ENCODE measurements at regions not wholly inside any gene's neighbourhood (a gene's known extent, or its start where the extent isn't known, plus 50 kb on each side); places are given as distances from the start of the nearest gene placed in this dataset.

- TF ChIP-seq, protein P1, sequence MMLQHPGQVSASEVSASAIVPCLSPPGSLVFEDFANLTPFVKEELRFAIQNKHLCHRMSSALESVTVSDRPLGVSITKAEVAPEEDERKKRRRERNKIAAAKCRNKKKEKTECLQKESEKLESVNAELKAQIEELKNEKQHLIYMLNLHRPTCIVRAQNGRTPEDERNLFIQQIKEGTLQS (IDR thresholded peaks at IDR 0.05), result no peak
- TF ChIP-seq RXRA (IDR thresholded peaks at IDR 0.05), result no peak
- no peak for TF ChIP-seq MAX (IDR thresholded peaks at IDR 0.05)
Observed at GRCh38 chr19:30252214-30252613, 120.0 kb upstream of the ZNF536 start (continued).

- peaks cover 2 to 18% (median 7%) of the 10 kb centered on the region in 4 donors for H3K27me3 ChIP-seq (ENCODE audit: control insufficient read depth in 4 of 4, insufficient read depth in 4 of 4, low read length in 3 of 4)
- H3K36me3 ChIP-seq (ENCODE audit: control insufficient read depth in 4 of 4, insufficient read depth in 3 of 4, low read depth in 1 of 4, low read length in 3 of 4), result no peaks in the 10 kb centered on the region
- H3K4me3 ChIP-seq (ENCODE audit: low read depth in 1 of 3, low read length in 3 of 3), result no peak overlapping the region
- no peak overlapping the region for H3K9ac ChIP-seq (ENCODE audit: low read depth in 1 of 2, low read length in 2 of 2)
- H3K9me3 ChIP-seq (ENCODE audit: control insufficient read depth in 4 of 4, low read length in 3 of 4), result no peaks in the 10 kb centered on the region
- no peak for DNase-seq (ENCODE audit: low spot score)
- WGBS, result 45% methylated on average over 15 of the region's 15 CpGs
- TF ChIP-seq SP1 (IDR thresholded peaks at IDR 0.05) (no peak), CTCF (IDR thresholded peaks at IDR 0.05; ENCODE audit: low read depth, low read length, missing input control) (no peak), NR2F2 (IDR thresholded peaks at IDR 0.05) (no peak), HNF4G (IDR thresholded peaks at IDR 0.05) (no peak), GABPA (IDR thresholded peaks at IDR 0.05 in 1 of 2, conservative IDR thresholded peaks at IDR 0.05 in 1 of 2) (no peak)
- TF ChIP-seq, protein P1 (IDR thresholded peaks at IDR 0.05), result no peak
- TF ChIP-seq, protein P2, sequence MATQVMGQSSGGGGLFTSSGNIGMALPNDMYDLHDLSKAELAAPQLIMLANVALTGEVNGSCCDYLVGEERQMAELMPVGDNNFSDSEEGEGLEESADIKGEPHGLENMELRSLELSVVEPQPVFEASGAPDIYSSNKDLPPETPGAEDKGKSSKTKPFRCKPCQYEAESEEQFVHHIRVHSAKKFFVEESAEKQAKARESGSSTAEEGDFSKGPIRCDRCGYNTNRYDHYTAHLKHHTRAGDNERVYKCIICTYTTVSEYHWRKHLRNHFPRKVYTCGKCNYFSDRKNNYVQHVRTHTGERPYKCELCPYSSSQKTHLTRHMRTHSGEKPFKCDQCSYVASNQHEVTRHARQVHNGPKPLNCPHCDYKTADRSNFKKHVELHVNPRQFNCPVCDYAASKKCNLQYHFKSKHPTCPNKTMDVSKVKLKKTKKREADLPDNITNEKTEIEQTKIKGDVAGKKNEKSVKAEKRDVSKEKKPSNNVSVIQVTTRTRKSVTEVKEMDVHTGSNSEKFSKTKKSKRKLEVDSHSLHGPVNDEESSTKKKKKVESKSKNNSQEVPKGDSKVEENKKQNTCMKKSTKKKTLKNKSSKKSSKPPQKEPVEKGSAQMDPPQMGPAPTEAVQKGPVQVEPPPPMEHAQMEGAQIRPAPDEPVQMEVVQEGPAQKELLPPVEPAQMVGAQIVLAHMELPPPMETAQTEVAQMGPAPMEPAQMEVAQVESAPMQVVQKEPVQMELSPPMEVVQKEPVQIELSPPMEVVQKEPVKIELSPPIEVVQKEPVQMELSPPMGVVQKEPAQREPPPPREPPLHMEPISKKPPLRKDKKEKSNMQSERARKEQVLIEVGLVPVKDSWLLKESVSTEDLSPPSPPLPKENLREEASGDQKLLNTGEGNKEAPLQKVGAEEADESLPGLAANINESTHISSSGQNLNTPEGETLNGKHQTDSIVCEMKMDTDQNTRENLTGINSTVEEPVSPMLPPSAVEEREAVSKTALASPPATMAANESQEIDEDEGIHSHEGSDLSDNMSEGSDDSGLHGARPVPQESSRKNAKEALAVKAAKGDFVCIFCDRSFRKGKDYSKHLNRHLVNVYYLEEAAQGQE (IDR thresholded peaks at IDR 0.05), result no peak
- H3K27ac ChIP-seq (ENCODE audit: low read depth in 1 of 2, low read length in 2 of 2), result no peak overlapping the region
- H3K4me1 ChIP-seq (ENCODE audit: control insufficient read depth in 4 of 4, insufficient read depth in 4 of 4, low read length in 3 of 4), result no peaks in the 10 kb centered on the region
Observed at GRCh38 chr19:30253581-30253996, 118.6 kb upstream of the ZNF536 start.

GRCh38 chr19:30254158-30254557 lies 118.0 kb upstream of the ZNF536 start:
- Histone ChIP-seq H3K4me1 (ENCODE audit: control insufficient read depth in 4 of 4, insufficient read depth in 4 of 4, low read length in 3 of 4) (no peaks in the 10 kb centered on the region), H3K4me3 (ENCODE audit: low read depth in 1 of 3, low read length in 3 of 3) (no peak overlapping the region), H3K36me3 (ENCODE audit: control insufficient read depth in 4 of 4, insufficient read depth in 3 of 4, low read depth in 1 of 4, low read length in 3 of 4) (no peaks in the 10 kb centered on the region), H3K27me3 (ENCODE audit: control insufficient read depth in 4 of 4, insufficient read depth in 4 of 4, low read length in 3 of 4) (peaks cover 2 to 18% (median 7%) of the 10 kb centered on the region in 4 donors), H3K27ac (ENCODE audit: low read depth in 1 of 2, low read length in 2 of 2) (no peak overlapping the region), H3K9ac (ENCODE audit: low read depth in 1 of 2, low read length in 2 of 2) (no peak overlapping the region), H3K9me3 (ENCODE audit: control insufficient read depth in 4 of 4, low read length in 3 of 4) (no peaks in the 10 kb centered on the region)
- 58% methylated on average over 5 of the region's 5 CpGs for WGBS
- TF ChIP-seq, protein P2 (IDR thresholded peaks at IDR 0.05), result no peak
- TF ChIP-seq FOXA1 (IDR thresholded peaks at IDR 0.05) (no peak), NR2F2 (IDR thresholded peaks at IDR 0.05) (no peak), JUND (IDR thresholded peaks at IDR 0.05) (no peak), CTCF (IDR thresholded peaks at IDR 0.05; ENCODE audit: low read depth, low read length, missing input control) (no peak), FOXA2 (IDR thresholded peaks at IDR 0.05) (no peak), TAF1 (conservative IDR thresholded peaks at IDR 0.05) (no peak), YY1 (IDR thresholded peaks at IDR 0.05) (no peak), EGR1 (IDR thresholded peaks at IDR 0.05; ENCODE audit: low read depth in 2 of 2) (no peak), HNF4A (conservative IDR thresholded peaks at IDR 0.05) (no peak), MAX (IDR thresholded peaks at IDR 0.05) (no peak), RAD21 (IDR thresholded peaks at IDR 0.05) (no peak)
- TF ChIP-seq, protein P1 (IDR thresholded peaks at IDR 0.05), result no peak
- DNase-seq (ENCODE audit: low spot score), result no peak

Data from liver (tissue), 8 donors.